ENCODE measurements at regions not wholly inside any gene's neighbourhood (a gene's known extent, or its start where the extent isn't known, plus 50 kb on each side); places are given as distances from the start of the nearest gene placed in this dataset.

DNA sequence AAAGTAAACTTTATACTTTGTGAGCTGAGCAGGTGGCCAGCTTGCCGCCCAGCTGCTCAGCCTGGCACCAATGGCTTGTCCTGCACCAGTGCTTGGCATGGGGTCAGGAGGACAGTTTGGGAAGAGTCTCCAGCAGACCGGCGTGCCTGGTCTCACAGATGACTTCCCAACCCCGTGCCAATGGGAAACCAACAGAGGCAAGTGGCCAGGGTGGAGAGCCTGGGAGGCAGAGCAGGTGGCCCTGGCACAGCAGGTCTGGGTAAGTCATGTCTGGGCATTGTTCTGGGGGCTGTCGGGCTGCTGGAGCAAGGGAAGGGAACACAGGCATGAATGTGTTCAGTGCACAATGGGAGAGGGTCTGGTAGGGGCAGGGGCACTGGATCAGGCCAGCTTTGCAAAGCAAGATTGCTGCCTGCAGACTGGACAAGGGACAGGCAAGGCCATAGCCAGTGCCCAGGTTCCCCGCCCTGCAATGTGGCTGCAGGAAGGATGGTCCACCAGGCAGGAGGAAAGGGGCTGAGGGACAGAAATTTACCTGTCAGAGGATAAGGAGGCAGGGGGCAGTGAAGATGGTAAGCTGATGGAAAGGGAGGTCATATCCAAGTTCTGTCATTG lies 76.2 kb upstream of the ALDH1B1 start:
- H3K4me3 ChIP-seq (ENCODE audit: insufficient read depth, low read depth, low read length, poor library complexity, severe bottlenecking): no peak overlapping the region
- no peaks in the 10 kb centered on the region for H3K27me3 ChIP-seq (replicated peaks; ENCODE audit: control insufficient read depth, insufficient read depth, low read length, poor library complexity, severe bottlenecking)
- no peaks in the 10 kb centered on the region for H3K4me1 ChIP-seq (ENCODE audit: control insufficient read depth, insufficient read depth, low read length, poor library complexity, severe bottlenecking)
- H3K36me3 ChIP-seq (ENCODE audit: control insufficient read depth, insufficient read depth, low read length): no peaks in the 10 kb centered on the region
- no peak for DNase-seq
- H3K27ac ChIP-seq (ENCODE audit: insufficient read depth, low read length, poor library complexity, severe bottlenecking): no peak overlapping the region
- H3K9me3 ChIP-seq (ENCODE audit: control insufficient read depth, low read length): no peaks in the 10 kb centered on the region

DNA sequence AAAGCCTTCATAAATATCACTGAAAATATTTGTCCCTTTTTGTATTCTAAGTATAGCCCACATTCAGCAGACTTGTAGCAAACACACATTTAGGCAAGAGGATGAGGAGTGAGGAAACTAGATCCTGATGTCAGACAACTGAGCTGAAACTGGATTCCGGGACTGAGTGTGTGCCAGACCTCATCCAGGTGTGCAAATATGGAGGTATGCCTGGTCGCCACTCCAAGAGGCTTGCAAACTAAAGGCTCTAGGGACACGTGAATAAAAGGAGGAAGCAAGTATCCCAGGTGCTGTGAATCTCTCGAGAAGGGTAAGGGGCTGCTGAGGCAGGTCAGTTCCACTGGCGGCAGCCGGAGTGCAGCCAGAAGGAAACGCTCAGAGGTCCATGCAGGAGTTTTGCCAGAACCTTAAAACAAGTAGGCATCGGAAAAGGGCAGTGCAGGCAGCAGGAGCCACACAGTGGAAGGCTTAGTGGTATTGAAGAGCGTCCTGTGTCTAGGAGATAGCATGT lies 77.4 kb upstream of the ALDH1B1 start:
- H3K9me3 ChIP-seq (ENCODE audit: control insufficient read depth, low read length): no peaks in the 10 kb centered on the region
- H3K27me3 ChIP-seq (replicated peaks; ENCODE audit: control insufficient read depth, insufficient read depth, low read length, poor library complexity, severe bottlenecking): no peaks in the 10 kb centered on the region
- no peaks in the 10 kb centered on the region for H3K36me3 ChIP-seq (ENCODE audit: control insufficient read depth, insufficient read depth, low read length)
- H3K4me1 ChIP-seq (ENCODE audit: control insufficient read depth, insufficient read depth, low read length, poor library complexity, severe bottlenecking): no peaks in the 10 kb centered on the region
- H3K27ac ChIP-seq (ENCODE audit: insufficient read depth, low read length, poor library complexity, severe bottlenecking): no peak overlapping the region
- H3K4me3 ChIP-seq (ENCODE audit: insufficient read depth, low read depth, low read length, poor library complexity, severe bottlenecking): no peak overlapping the region
- no peak for DNase-seq

DNA sequence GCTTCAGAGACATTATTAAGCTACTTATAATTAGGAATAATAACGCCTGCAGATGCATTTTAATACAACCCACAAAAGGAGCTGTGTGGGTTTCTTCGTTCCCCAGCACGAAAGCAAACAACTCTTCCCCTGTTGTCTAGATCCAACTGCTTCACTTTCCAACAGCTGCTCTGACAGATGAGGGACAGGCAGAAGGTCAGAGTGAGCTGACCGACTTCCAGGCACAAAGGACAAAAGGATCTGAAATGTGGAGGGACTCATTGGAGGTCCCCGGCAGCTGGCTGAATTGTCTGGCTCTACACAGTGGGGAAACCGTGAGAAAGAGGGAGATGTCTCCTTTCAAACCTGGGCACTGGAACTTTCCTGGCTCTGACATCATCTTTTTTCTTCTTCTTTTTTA lies 79.1 kb upstream of the ALDH1B1 start:
- Histone ChIP-seq H3K9me3 (ENCODE audit: control insufficient read depth, low read length) (no peaks in the 10 kb centered on the region), H3K27ac (ENCODE audit: insufficient read depth, low read length, poor library complexity, severe bottlenecking) (no peak overlapping the region), H3K27me3 (replicated peaks; ENCODE audit: control insufficient read depth, insufficient read depth, low read length, poor library complexity, severe bottlenecking) (no peaks in the 10 kb centered on the region), H3K36me3 (ENCODE audit: control insufficient read depth, insufficient read depth, low read length) (no peaks in the 10 kb centered on the region), H3K4me1 (ENCODE audit: control insufficient read depth, insufficient read depth, low read length, poor library complexity, severe bottlenecking) (no peaks in the 10 kb centered on the region), H3K4me3 (ENCODE audit: insufficient read depth, low read depth, low read length, poor library complexity, severe bottlenecking) (no peak overlapping the region)
- DNase-seq: no peak

DNA sequence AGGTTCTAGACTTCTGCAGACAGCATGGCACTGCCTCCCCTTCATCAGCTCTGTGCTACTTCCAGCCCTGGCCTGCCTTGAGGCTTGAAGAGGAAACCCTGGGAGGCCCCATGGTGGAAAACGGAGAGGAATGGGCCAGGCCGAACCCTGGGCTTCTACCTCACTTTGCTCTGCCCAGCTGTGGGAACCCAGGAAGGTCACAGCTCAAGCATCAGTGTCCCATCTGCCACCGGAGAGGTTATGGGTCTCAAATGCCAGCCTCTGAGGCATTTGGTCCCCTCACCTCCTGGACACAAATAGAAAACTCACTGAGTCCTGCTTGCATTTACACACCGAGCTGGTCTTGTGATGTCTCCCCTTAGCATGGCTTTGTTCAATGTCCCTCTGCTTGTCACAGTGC lies 80.1 kb upstream of the ALDH1B1 start:
- Histone ChIP-seq H3K9me3 (ENCODE audit: control insufficient read depth, low read length) (no peaks in the 10 kb centered on the region), H3K36me3 (ENCODE audit: control insufficient read depth, insufficient read depth, low read length) (no peaks in the 10 kb centered on the region), H3K27ac (ENCODE audit: insufficient read depth, low read length, poor library complexity, severe bottlenecking) (no peak overlapping the region), H3K27me3 (replicated peaks; ENCODE audit: control insufficient read depth, insufficient read depth, low read length, poor library complexity, severe bottlenecking) (no peaks in the 10 kb centered on the region), H3K4me1 (ENCODE audit: control insufficient read depth, insufficient read depth, low read length, poor library complexity, severe bottlenecking) (no peaks in the 10 kb centered on the region), H3K4me3 (ENCODE audit: insufficient read depth, low read depth, low read length, poor library complexity, severe bottlenecking) (no peak overlapping the region)
- DNase-seq: no peak

DNA sequence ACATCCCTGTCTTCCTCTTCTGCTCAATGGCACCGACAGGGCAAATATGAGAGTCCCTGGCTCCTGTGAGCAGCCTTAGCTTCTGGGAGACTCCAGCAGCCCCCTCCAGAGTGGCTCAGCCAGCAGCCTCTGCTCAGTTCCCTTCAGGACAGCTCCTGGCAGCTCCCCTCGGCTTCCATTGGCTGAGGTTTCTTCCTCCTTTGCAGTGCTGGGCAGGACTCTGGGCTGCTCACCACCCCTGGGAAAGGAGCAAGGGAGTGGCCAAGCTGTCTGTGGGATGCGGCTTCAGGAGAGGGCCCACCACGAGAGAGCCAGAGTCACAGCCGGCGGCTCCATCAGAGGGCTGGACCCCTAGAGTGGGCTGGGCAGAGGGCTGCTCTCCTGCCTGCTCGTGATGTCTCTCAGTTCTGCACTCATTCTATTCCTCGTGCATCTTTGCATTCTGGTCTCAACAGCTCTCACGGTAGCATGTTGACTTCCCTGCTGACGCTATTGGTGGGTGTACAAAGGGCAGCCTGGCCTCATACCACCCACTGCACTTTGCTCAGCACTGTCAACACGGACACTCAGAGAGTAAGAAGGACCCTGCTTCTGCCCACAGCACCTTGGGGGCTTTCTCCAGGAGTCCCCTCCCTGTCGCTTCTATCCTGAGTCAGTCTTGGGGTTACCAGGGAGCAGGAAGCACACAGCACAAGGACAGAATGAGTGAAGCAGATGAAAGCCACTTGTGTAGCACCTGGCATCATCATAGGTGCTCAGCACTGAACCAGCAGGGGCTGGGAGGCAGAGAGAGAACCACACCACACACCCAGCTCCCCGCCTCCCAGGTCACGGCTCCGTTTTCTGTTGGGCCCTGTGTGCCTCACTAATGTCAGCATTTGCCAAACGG lies 80.9 kb upstream of the ALDH1B1 start:
- Histone ChIP-seq H3K27me3 (replicated peaks; ENCODE audit: control insufficient read depth, insufficient read depth, low read length, poor library complexity, severe bottlenecking) (no peaks in the 10 kb centered on the region), H3K4me3 (ENCODE audit: insufficient read depth, low read depth, low read length, poor library complexity, severe bottlenecking) (no peak overlapping the region), H3K36me3 (ENCODE audit: control insufficient read depth, insufficient read depth, low read length) (no peaks in the 10 kb centered on the region), H3K27ac (ENCODE audit: insufficient read depth, low read length, poor library complexity, severe bottlenecking) (no peak overlapping the region), H3K9me3 (ENCODE audit: control insufficient read depth, low read length) (no peaks in the 10 kb centered on the region), H3K4me1 (ENCODE audit: control insufficient read depth, insufficient read depth, low read length, poor library complexity, severe bottlenecking) (no peaks in the 10 kb centered on the region)
- DNase-seq: no peak

DNA sequence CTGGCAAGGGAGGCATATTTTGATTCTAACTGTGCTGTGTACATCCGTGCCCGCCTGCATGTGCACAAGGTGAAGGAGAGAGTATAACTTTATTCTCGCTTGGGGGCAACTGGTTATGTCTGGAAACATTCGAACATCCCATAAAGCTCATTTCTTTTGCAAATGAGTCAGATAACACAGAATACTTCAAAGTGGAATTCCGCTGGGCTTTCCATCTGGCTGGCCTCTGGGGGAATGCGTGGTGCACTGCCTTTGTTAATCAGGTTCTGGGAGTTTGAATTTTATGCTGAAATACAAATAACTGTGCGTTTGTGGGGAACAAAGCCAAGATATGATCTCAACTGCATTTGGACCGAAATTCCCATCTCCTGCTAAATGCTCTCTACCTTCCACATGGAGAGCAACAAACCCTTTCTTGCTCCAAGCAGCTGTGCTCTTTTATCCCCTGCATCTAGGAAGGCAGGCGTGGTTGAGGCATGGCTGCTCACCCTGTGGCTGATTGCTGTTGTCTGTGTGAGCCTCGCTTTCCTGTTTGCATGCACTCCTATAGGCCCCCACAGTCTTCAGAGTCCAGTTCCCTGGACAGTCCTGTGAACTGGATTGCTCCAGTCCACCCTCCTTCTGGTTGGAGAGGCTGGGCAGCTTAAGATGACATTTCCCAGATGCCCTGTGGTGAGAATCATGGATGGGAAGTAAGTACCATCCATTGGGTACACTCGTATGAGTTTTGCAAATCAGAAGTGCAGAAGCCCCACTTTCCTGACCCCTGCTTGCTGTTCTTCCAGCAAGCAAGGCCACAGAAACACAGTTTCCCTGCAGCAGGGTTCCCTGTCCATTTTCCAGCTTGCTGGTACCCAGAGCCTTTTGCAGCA lies 82.9 kb upstream of the ALDH1B1 start:
- Histone ChIP-seq H3K27me3 (replicated peaks; ENCODE audit: control insufficient read depth, insufficient read depth, low read length, poor library complexity, severe bottlenecking) (no peaks in the 10 kb centered on the region), H3K36me3 (ENCODE audit: control insufficient read depth, insufficient read depth, low read length) (no peaks in the 10 kb centered on the region)
- DNase-seq: no peak

DNA sequence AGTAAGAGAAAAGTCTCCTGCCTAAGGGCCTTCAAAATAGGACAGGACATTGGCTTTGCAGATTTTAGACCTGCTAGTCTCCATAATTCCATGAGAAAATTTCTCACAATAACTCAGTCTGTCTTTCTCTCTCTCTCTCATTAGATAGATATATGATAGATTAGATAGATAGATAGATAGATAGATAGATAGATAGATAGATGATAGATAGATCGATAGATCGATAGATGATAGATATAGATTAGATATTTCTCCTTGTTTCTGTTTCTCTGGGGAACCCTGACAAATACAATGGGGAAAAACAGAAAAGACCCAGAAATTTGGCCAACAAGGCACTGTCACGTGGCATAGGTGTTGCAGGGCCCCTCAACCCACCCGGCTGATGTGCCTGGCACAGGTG lies 84.4 kb upstream of the ALDH1B1 start:
- DNase-seq: no peak
- Histone ChIP-seq H3K27ac (ENCODE audit: insufficient read depth, low read length, poor library complexity, severe bottlenecking) (no peak overlapping the region), H3K4me1 (ENCODE audit: control insufficient read depth, insufficient read depth, low read length, poor library complexity, severe bottlenecking) (no peaks in the 10 kb centered on the region), H3K36me3 (ENCODE audit: control insufficient read depth, insufficient read depth, low read length) (no peaks in the 10 kb centered on the region), H3K27me3 (replicated peaks; ENCODE audit: control insufficient read depth, insufficient read depth, low read length, poor library complexity, severe bottlenecking) (no peaks in the 10 kb centered on the region), H3K4me3 (ENCODE audit: insufficient read depth, low read depth, low read length, poor library complexity, severe bottlenecking) (no peak overlapping the region), H3K9me3 (ENCODE audit: control insufficient read depth, low read length) (no peaks in the 10 kb centered on the region)

More for the DNA sequence above, 82.9 kb upstream of the ALDH1B1 start:
- no peak overlapping the region for H3K27ac ChIP-seq (ENCODE audit: insufficient read depth, low read length, poor library complexity, severe bottlenecking)
- H3K4me3 ChIP-seq (ENCODE audit: insufficient read depth, low read depth, low read length, poor library complexity, severe bottlenecking): no peak overlapping the region
- no peaks in the 10 kb centered on the region for H3K4me1 ChIP-seq (ENCODE audit: control insufficient read depth, insufficient read depth, low read length, poor library complexity, severe bottlenecking)
- no peaks in the 10 kb centered on the region for H3K9me3 ChIP-seq (ENCODE audit: control insufficient read depth, low read length)

DNA sequence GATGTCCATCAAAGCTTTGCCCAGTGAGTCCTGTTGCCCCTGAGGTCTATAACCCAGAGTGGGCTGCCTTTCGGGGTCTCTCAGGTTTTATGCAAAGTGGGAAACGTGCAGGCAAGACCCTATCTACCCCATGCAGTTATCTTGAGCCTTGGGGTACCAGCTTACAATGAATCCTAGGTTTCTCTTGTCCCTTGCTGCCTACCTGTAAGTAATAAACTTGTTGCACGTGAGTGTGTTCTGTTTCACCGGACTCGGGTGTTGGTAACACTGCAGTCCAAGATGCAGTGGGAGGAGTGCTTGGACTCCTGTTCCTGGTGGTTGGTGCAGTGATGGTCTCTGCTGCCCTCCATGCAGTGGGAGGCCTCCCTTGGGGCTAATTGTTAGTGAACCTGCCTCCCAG lies 85.6 kb upstream of the ALDH1B1 start:
- Histone ChIP-seq H3K27me3 (replicated peaks; ENCODE audit: control insufficient read depth, insufficient read depth, low read length, poor library complexity, severe bottlenecking) (no peaks in the 10 kb centered on the region), H3K4me3 (ENCODE audit: insufficient read depth, low read depth, low read length, poor library complexity, severe bottlenecking) (no peak overlapping the region), H3K27ac (ENCODE audit: insufficient read depth, low read length, poor library complexity, severe bottlenecking) (no peak overlapping the region), H3K36me3 (ENCODE audit: control insufficient read depth, insufficient read depth, low read length) (no peaks in the 10 kb centered on the region), H3K4me1 (ENCODE audit: control insufficient read depth, insufficient read depth, low read length, poor library complexity, severe bottlenecking) (no peaks in the 10 kb centered on the region), H3K9me3 (ENCODE audit: control insufficient read depth, low read length) (no peaks in the 10 kb centered on the region)
- DNase-seq: no peak

DNA sequence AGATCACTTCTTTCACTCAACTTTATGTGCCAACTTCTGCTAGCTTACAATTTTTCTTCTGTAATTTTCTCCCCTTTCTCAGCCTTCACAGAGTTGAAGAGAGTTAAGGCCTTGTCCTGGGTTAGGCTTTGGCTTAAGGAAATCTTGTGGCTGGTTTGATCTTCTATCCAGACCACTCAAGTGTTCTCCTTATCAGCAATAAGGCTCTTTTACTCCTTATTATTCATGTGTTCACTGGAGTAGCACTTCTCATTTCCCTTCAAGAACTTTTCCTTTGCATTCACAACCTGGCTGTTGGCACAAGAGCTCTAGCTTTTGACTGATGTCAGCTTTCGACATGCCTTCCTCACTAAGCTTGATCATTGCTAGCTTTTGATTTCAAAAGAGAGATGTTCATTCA lies 86.9 kb upstream of the ALDH1B1 start:
- H3K27me3 ChIP-seq (replicated peaks; ENCODE audit: control insufficient read depth, insufficient read depth, low read length, poor library complexity, severe bottlenecking): no peaks in the 10 kb centered on the region
- no peaks in the 10 kb centered on the region for H3K36me3 ChIP-seq (ENCODE audit: control insufficient read depth, insufficient read depth, low read length)
- no peak overlapping the region for H3K4me3 ChIP-seq (ENCODE audit: insufficient read depth, low read depth, low read length, poor library complexity, severe bottlenecking)
- no peak for DNase-seq
- H3K27ac ChIP-seq (ENCODE audit: insufficient read depth, low read length, poor library complexity, severe bottlenecking): no peak overlapping the region
- H3K4me1 ChIP-seq (ENCODE audit: control insufficient read depth, insufficient read depth, low read length, poor library complexity, severe bottlenecking): no peaks in the 10 kb centered on the region
- no peaks in the 10 kb centered on the region for H3K9me3 ChIP-seq (ENCODE audit: control insufficient read depth, low read length)
